HepG2 (cell line): ENCODE measurements at regions not wholly inside any gene's neighbourhood (a gene's known extent, or its start where the extent isn't known, plus 50 kb on each side); places are given as distances from the start of the nearest gene placed in this dataset.

Experiments used
- ATAC-seq: fragments of 200-7000 bp; cut with Tn5 transposase; 3 replicates; pipeline ENCODE4 v1.9.1; 2020; ENCODE audit warnings: mild to moderate bottlenecking, moderate library complexity
- BruUV-seq: library from RNA; stranded (reverse); fragments of 400-500 nt; replicated peaks from 2 replicates; lab custom pipeline; 2021; lab: Mats Ljungman, UMichigan
- CTCF ChIA-PET: fragments of 300-600 bp; formaldehyde crosslinking; extraction: SDS; loops from one replicate; lab custom pipeline; 2021; ENCODE audit warnings: low total read pairs, inconsistent platforms, low intra/inter-chr PET ratio; lab: Yijun Ruan, JAX
- POLR2A ChIA-PET: fragments of 350-600 bp; sonication (Branson Sonifier 250); formaldehyde crosslinking; loops from one replicate; lab custom pipeline; 2020; ENCODE audit warnings: antibody characterized with exemption, inconsistent platforms; lab: Yijun Ruan, JAX
- DNase-seq: peaks from one replicate; pipeline ENCODE4 v3.0.0-alpha.2; 2015; ENCODE audit warnings: low spot score
- FAIRE-seq: peaks from 3 replicates; lab custom pipeline; 2011; peaks lifted over from hg19 to GRCh38; lab: Jason Lieb, UNC
- H2AFZ ChIP-seq: one replicate; pipeline ENCODE4 v1.6.1; 2011; ENCODE audit warnings: low read length, inconsistent platforms
- H3K27ac ChIP-seq: fragments of 300-600 bp; 3 replicates; pipeline ENCODE4 v1.8.0; 2011; ENCODE audit warnings: mixed run types, mild to moderate bottlenecking, mixed read lengths, low read length, inconsistent platforms; ENCODE audit not compliant: insufficient read depth; ENCODE audit errors: extremely low read length
- H3K27me3 ChIP-seq, 2 experiments: fragments of 200-600 bp in 1 of 2; 2 replicates in 1 of 2; 3 replicates in 1 of 2; pipeline versions ENCODE4 v1.6.0 to v1.8.0; 2011; ENCODE audit warnings: low read length in 2 of 2, mild to moderate bottlenecking in 2 of 2, moderate library complexity in 2 of 2, inconsistent platforms in 1 of 2; ENCODE audit not compliant: insufficient read depth in 2 of 2, control insufficient read depth in 1 of 2
- H3K36me3 ChIP-seq, 2 experiments: fragments of 200-600 bp in 1 of 2; replicated peaks in 1 of 2; 2 replicates in 1 of 2; 3 replicates in 1 of 2; pipeline versions ENCODE4 v1.5.1 to v1.8.0; 2011; ENCODE audit warnings: low read length in 2 of 2, inconsistent platforms in 1 of 2; ENCODE audit not compliant: insufficient read depth in 2 of 2, control insufficient read depth in 1 of 2
- H3K4me1 ChIP-seq: 2 replicates; pipeline ENCODE4 v1.5.1; 2012; ENCODE audit warnings: low read length, inconsistent platforms; ENCODE audit not compliant: insufficient read depth
- H3K4me2 ChIP-seq: 2 replicates; pipeline ENCODE4 v1.6.0; 2011; ENCODE audit warnings: low read depth, low read length, inconsistent platforms
- H3K4me3 ChIP-seq, 3 experiments: fragments of 200-600 bp in 1 of 3; sonication (generic), shearing (Covaris generic) in 1 of 3; replicated peaks in 1 of 3; 2 replicates each; pipeline ENCODE4 v1.5.1; 2011 to 2016; ENCODE audit warnings: low read length in 3 of 3, inconsistent platforms in 2 of 3, low read depth in 2 of 3, mild to moderate bottlenecking in 2 of 3, control low read depth in 1 of 3, mixed read lengths in 1 of 3; ENCODE audit not compliant: insufficient read depth in 1 of 3
- H3K79me2 ChIP-seq: one replicate; pipeline ENCODE4 v1.6.1; 2011; ENCODE audit warnings: low read length, inconsistent platforms; ENCODE audit not compliant: insufficient read depth
- H3K9ac ChIP-seq: 2 replicates; pipeline ENCODE4 v1.6.0; 2011; ENCODE audit warnings: mild to moderate bottlenecking, low read depth, low read length, inconsistent platforms; ENCODE audit not compliant: insufficient read depth
- H3K9me3 ChIP-seq: 2 replicates; pipeline ENCODE4 v1.5.1; 2012; ENCODE audit warnings: mild to moderate bottlenecking, low read length
- H4K20me1 ChIP-seq: 2 replicates; pipeline ENCODE4 v1.6.0; 2011; ENCODE audit warnings: inconsistent platforms, mild to moderate bottlenecking, low read length, moderate library complexity; ENCODE audit not compliant: insufficient read depth
- ISX ChIP-seq: sonication (generic); formaldehyde crosslinking; conservative IDR thresholded peaks from 2 replicates; pipeline ENCODE4 v1.5.0; 2020; ENCODE audit warnings: missing genetic modification reagents
- NKX3-1 ChIP-seq: sonication (generic); formaldehyde crosslinking; IDR thresholded peaks from 2 replicates; pipeline ENCODE4 v1.5.0; 2020; ENCODE audit warnings: missing genetic modification reagents
- PCBP2 ChIP-seq: fragments of 200-400 bp; formaldehyde crosslinking; optimal IDR thresholded peaks from 2 replicates; pipeline ENCODE3; 2018; ENCODE audit warnings: low read length, low read depth; ENCODE audit not compliant: poor library complexity, severe bottlenecking
- WGBS: methylation state at CpG from one replicate; pipeline ENCODE4 v1.1.6; 2017; ENCODE audit warnings: low lambda C conversion rate; 5-methylcytosine and 5-hydroxymethylcytosine counted together
- in situ Hi-C: cut with HindIII; loops from 2 replicates; pipeline ENCODE4 v1.10.0; 2017; ENCODE audit warnings: low pct_unique_long_range_greater_than_20kb; ENCODE audit not compliant: extremely low pct_ligation_motif_present
- intact Hi-C: fragments of 100-400 bp; cut with micrococcal nuclease; formaldehyde crosslinking; loops from one replicate; pipeline ENCODE4 v1.10.0; 2022; ENCODE audit not compliant: unreplicated experiment
- TF ChIP-seq, protein P1 (sequence below), 2 experiments: fragments of 450-650 bp in 1 of 2; sonication (generic) in 1 of 2; formaldehyde crosslinking in 1 of 2; IDR thresholded peaks; 2 replicates each; pipeline versions ENCODE4 v1.6.1 to v1.8.0; 2016 to 2022; ENCODE audit warnings: antibody characterized with exemption in 1 of 2, mild to moderate bottlenecking in 1 of 2, missing genetic modification reagents in 1 of 2

DNA sequence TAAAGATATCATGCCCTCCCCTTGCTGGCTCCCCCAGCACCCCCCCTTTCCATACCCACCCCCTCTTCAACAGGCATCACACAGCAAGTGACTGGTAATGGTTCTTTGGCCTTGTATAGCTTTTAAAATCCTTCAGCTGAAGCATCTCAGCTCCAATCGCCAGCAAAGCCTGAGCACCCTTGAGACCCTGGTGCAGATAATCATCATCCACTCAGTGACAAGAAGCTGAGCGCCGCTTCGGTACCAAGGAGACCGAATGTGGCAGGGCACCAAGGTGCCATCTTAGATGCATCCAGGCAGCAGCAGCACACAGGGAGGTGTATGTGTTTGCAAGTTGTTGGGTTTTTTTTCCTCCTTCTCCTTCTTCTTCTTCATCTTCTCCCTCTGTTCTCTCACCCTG lies 232.7 kb downstream of the BCL11A start (continued):
- TF ChIP-seq, protein P1, sequence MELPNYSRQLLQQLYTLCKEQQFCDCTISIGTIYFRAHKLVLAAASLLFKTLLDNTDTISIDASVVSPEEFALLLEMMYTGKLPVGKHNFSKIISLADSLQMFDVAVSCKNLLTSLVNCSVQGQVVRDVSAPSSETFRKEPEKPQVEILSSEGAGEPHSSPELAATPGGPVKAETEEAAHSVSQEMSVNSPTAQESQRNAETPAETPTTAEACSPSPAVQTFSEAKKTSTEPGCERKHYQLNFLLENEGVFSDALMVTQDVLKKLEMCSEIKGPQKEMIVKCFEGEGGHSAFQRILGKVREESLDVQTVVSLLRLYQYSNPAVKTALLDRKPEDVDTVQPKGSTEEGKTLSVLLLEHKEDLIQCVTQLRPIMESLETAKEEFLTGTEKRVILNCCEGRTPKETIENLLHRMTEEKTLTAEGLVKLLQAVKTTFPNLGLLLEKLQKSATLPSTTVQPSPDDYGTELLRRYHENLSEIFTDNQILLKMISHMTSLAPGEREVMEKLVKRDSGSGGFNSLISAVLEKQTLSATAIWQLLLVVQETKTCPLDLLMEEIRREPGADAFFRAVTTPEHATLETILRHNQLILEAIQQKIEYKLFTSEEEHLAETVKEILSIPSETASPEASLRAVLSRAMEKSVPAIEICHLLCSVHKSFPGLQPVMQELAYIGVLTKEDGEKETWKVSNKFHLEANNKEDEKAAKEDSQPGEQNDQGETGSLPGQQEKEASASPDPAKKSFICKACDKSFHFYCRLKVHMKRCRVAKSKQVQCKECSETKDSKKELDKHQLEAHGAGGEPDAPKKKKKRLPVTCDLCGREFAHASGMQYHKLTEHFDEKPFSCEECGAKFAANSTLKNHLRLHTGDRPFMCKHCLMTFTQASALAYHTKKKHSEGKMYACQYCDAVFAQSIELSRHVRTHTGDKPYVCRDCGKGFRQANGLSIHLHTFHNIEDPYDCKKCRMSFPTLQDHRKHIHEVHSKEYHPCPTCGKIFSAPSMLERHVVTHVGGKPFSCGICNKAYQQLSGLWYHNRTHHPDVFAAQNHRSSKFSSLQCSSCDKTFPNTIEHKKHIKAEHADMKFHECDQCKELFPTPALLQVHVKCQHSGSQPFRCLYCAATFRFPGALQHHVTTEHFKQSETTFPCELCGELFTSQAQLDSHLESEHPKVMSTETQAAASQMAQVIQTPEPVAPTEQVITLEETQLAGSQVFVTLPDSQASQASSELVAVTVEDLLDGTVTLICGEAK (IDR thresholded peaks at IDR 0.05) = no peak
- TF ChIP-seq, protein P1 (CRISPR knock-in tag; IDR thresholded peaks at IDR 0.05) = no peak

DNA sequence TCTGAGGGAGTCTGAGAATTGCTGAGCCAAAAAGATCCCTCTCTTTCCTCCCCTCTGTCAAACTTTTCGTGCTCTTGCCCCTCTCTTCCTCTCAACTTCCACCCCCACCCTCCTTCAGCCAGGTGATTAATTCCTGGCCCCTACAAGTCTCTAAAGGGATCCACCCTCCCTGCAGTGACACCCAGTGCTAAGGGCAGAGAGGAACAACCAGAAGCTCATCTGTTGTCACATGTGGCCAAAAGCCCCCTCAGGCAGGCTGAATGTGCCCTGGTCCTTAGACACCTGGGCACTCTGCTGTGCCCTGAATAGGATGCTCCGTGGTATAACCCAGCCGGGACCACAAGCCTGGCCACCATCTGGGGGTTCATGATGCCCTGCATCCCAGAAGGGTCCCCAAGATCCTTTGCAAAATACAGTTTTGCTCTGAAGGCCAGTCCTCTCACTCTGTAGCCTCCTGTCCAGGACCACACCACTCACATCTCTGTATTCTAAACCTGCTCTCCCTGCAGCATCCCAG lies 234.4 kb downstream of the BCL11A start:
- 26% methylated on average over 3 of the region's 3 CpGs for WGBS
- FAIRE-seq = no peak
- TF ChIP-seq NKX3-1 (CRISPR knock-in tag) (no peak), PCBP2 (no peak), ISX (CRISPR knock-in tag) (no peak)
- Histone ChIP-seq H3K27me3 (0 out of 5 replicates have a peak, but pooled peaks cover 0 to 11% of the 10 kb centered on the region in 2 experiments), H3K4me3 (no peak overlapping the region), H3K79me2 (no peaks in the 10 kb centered on the region), H4K20me1 (no peaks in the 10 kb centered on the region), H3K4me1 (peaks cover 16% of the 10 kb centered on the region), H3K4me2 (no peak overlapping the region), H3K36me3 (no peaks in the 10 kb centered on the region), H3K27ac (no peak overlapping the region), H2AFZ (no peak overlapping the region), H3K9ac (no peak overlapping the region), H3K9me3 (no peaks in the 10 kb centered on the region)
- POLR2A ChIA-PET = no interaction called here
- no peak for ATAC-seq
- CTCF ChIA-PET = no interaction called here
- DNase-seq = no peak
- in situ Hi-C loops (no loop called here), intact Hi-C loops (no loop called here)
- no TSS peak for BruUV-seq
